Naive thymus-derived CD4-positive, alpha-beta T cell (primary cell): ENCODE measurements at regions not wholly inside any gene's neighbourhood (a gene's known extent, or its start where the extent isn't known, plus 50 kb on each side); places are given as distances from the start of the nearest gene placed in this dataset.
A peak's percentile ranks its signal among the peaks of the same experiment; 100 is the strongest.

Experiments
- ATAC-seq: fragments of 150-1000 bp; cut with Tn5 transposase; 2 replicates; pipeline ENCODE4 v1.10.0; 2021; ENCODE audit warnings: mild to moderate bottlenecking, moderate library complexity
- CTCF ChIA-PET: fragments of 350-600 bp; sonication (Branson Sonifier 250); formaldehyde crosslinking; loops from one replicate; lab custom pipeline; 2021; ENCODE audit warnings: antibody characterized with exemption; lab: Charles Lee
- POLR2A ChIA-PET: fragments of 350-600 bp; sonication (Branson Sonifier 250); formaldehyde crosslinking; loops from one replicate; lab custom pipeline; 2021; ENCODE audit warnings: antibody characterized with exemption, inconsistent platforms; lab: Charles Lee
- DNase-seq, 9 donors: peaks; one replicate each; pipeline versions ENCODE4 v3.0.0 to v3.0.0-alpha.2; 2020 to 2022; ENCODE audit warnings: mixed read lengths in 1 of 9
- H3K27ac ChIP-seq: one replicate; pipeline ENCODE4 v1.7.0; 2013; ENCODE audit warnings: mild to moderate bottlenecking, low read depth, low read length, moderate library complexity
- H3K27me3 ChIP-seq, 2 donors: one replicate each; pipeline ENCODE4 v1.7.0; 2013; ENCODE audit warnings: low read length in 2 of 2, mild to moderate bottlenecking in 2 of 2, moderate library complexity in 2 of 2; ENCODE audit not compliant: control insufficient read depth in 2 of 2, insufficient read depth in 2 of 2
- H3K36me3 ChIP-seq, 3 experiments: 1 replicate in 2 of 3; 2 replicates in 1 of 3; pipeline ENCODE4 v1.7.0; 2013; ENCODE audit warnings: low read length in 3 of 3, mild to moderate bottlenecking in 3 of 3, moderate library complexity in 1 of 3; ENCODE audit not compliant: insufficient read depth in 3 of 3, control insufficient read depth in 2 of 3
- H3K4me1 ChIP-seq, 2 donors: one replicate each; pipeline ENCODE4 v1.7.0; 2013; ENCODE audit warnings: low read length in 2 of 2, mild to moderate bottlenecking in 2 of 2, moderate library complexity in 1 of 2; ENCODE audit not compliant: control insufficient read depth in 2 of 2, insufficient read depth in 2 of 2
- H3K4me3 ChIP-seq: 2 replicates; pipeline ENCODE4 v1.7.0; 2013; ENCODE audit warnings: mild to moderate bottlenecking, low read length
- H3K9me3 ChIP-seq, 3 experiments: 1 replicate in 2 of 3; 2 replicates in 1 of 3; pipeline ENCODE4 v1.7.0; 2013; ENCODE audit warnings: low read length in 3 of 3; ENCODE audit not compliant: control insufficient read depth in 2 of 3
- H3K27ac Mint-ChIP-seq, 9 donors: one replicate each; pipeline ENCODE4 v1.8.0; 2020 to 2022; ENCODE audit warnings: mixed read lengths in 9 of 9, mild to moderate bottlenecking in 8 of 9, moderate library complexity in 5 of 9, inconsistent platforms in 2 of 9
- H3K27me3 Mint-ChIP-seq, 5 donors: one replicate each; pipeline ENCODE4 v1.8.0; 2021 to 2022; ENCODE audit warnings: mixed read lengths in 5 of 5, mild to moderate bottlenecking in 1 of 5
- H3K36me3 Mint-ChIP-seq, 5 donors: one replicate each; pipeline ENCODE4 v1.8.0; 2020 to 2022; ENCODE audit warnings: mixed read lengths in 5 of 5, mild to moderate bottlenecking in 3 of 5, inconsistent platforms in 1 of 5
- H3K4me1 Mint-ChIP-seq, 7 donors: one replicate each; pipeline ENCODE4 v1.8.0; 2020 to 2022; ENCODE audit warnings: mixed read lengths in 7 of 7, mild to moderate bottlenecking in 3 of 7, inconsistent platforms in 1 of 7
- H3K4me3 Mint-ChIP-seq, 10 donors: one replicate each; pipeline ENCODE4 v1.8.0; 2020 to 2022; ENCODE audit warnings: mild to moderate bottlenecking in 10 of 10, mixed read lengths in 10 of 10, moderate library complexity in 6 of 10, inconsistent platforms in 2 of 10
- H3K9me3 Mint-ChIP-seq, 11 donors: one replicate each; pipeline ENCODE4 v1.8.0; 2020 to 2022; ENCODE audit warnings: mixed read lengths in 11 of 11, mild to moderate bottlenecking in 4 of 11, inconsistent platforms in 1 of 11, moderate library complexity in 1 of 11
- intact Hi-C, 2 donors: fragments of 100-400 bp; cut with micrococcal nuclease; formaldehyde crosslinking; loops; one replicate each; pipeline ENCODE4 v1.15.1; 2023

DNA sequence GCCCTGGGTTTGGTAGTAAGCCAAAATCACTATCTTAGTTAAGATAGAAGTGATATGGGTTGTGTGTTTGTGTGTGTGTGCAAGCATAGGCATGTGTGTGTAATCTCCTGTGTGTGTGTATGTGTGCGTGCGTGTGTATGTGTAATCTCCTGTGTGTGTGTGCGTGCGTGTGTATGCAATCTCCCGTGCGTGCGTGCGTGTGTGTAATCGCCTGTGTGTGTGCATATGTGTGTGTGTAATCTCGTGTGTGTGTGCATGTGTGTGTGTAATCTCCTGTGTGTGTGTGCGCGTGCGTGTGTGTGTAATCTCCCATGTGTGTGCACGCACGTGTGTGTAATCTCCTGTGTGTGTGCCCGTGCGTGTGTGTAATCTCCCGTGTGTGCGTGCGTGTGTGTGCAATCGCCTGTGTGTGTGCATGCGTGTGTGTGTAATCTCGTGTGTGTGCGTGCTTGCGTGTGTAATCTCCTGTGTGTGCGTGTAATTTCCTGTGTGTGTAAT, 219.3 kb upstream of the GGTLC1 start:
- Histone ChIP-seq H3K9me3 (no peaks in the 10 kb centered on the region), H3K36me3 (no peaks in the 10 kb centered on the region), H3K27ac (no peak overlapping the region), H3K27me3 (no peaks in the 10 kb centered on the region), H3K4me1 (no peaks in the 10 kb centered on the region), H3K4me3 (no peak overlapping the region)
- DNase-seq (no peak), ATAC-seq (no peak)
- ChIA-PET POLR2A (no interaction called here), CTCF (no interaction called here)
- Mint-ChIP-seq H3K4me3 (no peak overlapping the region), H3K9me3 (peaks cover 0 to 12% (median 0%) of the 10 kb centered on the region in 11 donors), H3K4me1 (peaks cover 0 to 10% (median 8%) of the 10 kb centered on the region in 7 donors), H3K27ac (peak overlapping the region in 1 of 9 donors; percentile 14), H3K36me3 (no peaks in the 10 kb centered on the region), H3K27me3 (peaks cover 19 to 26% (median 21%) of the 10 kb centered on the region in 5 donors)
- intact Hi-C loops: no loop called here

DNA sequence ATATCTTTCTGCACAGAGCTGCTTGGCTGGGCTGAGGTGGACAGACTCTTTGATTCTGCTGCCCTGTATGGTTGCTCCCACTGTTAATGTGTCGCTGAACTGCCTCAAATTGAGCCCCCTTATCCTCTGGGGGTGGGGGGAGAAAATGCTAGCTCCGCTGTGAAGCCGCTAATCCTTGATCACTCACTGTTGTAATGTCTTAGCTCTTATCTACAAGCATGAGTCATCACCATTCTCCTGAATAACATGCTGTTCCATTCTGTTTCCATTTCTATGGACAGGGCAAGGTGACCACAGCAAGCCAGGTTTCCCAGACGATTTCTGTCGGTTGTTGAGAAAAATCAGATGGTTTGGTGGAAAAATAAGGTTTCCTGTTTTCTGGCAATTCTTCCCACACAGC, 218.4 kb upstream of the GGTLC1 start:
- Mint-ChIP-seq H3K36me3 (no peaks in the 10 kb centered on the region), H3K27me3 (peaks cover 11 to 18% (median 12%) of the 10 kb centered on the region in 5 donors), H3K4me1 (peaks cover 0 to 4% (median under 1%) of the 10 kb centered on the region in 7 donors), H3K27ac (no peak overlapping the region), H3K4me3 (no peak overlapping the region), H3K9me3 (peaks cover 0 to 12% (median 0%) of the 10 kb centered on the region in 11 donors)
- no peaks in the 10 kb centered on the region for H3K27me3 ChIP-seq
- intact Hi-C loops: no loop called here
- DNase-seq: no peak
- POLR2A ChIA-PET: no interaction called here
- ATAC-seq: no peak
- H3K4me1 ChIP-seq: no peaks in the 10 kb centered on the region
- H3K27ac ChIP-seq: no peak overlapping the region
- CTCF ChIA-PET: no interaction called here
- no peaks in the 10 kb centered on the region for H3K9me3 ChIP-seq
- H3K36me3 ChIP-seq: no peaks in the 10 kb centered on the region
- H3K4me3 ChIP-seq: no peak overlapping the region

DNA sequence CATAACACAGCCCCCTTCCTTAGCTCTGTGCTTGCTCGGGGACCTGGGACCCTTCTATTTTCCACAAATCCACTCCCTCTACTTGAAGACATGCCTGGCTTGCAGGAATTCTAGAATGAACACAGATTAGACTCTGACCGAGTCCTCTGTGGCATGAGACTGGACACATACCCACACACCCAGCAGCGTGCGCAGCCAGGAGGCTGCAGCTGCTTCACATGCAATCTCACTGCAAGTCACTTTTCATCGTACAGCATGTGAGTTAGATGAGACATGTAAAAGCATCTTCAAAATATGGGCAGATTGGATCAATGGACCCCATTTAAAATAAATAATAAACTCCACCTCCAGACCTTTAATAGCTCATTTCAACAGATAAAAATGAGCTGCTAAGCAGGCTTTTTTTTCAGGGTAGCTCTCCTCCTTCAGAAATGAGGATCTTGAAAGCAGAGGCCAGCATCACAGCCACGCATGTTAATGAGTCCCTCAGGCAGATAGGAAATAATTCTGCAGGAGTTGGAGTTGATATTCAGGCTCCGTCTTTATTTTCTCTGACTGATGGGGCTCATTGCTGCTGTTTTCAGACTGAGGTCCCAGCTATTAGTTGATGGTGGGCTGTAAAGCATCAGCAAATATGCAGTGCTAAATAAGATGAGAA, 215.1 kb upstream of the GGTLC1 start:
- ATAC-seq (no peak), DNase-seq (no peak)
- no peaks in the 10 kb centered on the region for H3K36me3 ChIP-seq
- no peaks in the 10 kb centered on the region for H3K36me3 Mint-ChIP-seq
- H3K27ac ChIP-seq: no peak overlapping the region
- no peaks in the 10 kb centered on the region for H3K9me3 ChIP-seq
- no peaks in the 10 kb centered on the region for H3K4me1 Mint-ChIP-seq
- no peak overlapping the region for H3K4me3 Mint-ChIP-seq
- intact Hi-C loops: no loop called here
- CTCF ChIA-PET: interaction anchor here (0.8 kb wide), 1 partner anchor 339 kb away, joined by 3 read pairs; no protein-coding TSS in a partner anchor
- H3K27me3 Mint-ChIP-seq: peaks cover 0 to under 1% (median 0%) of the 10 kb centered on the region in 5 donors
- H3K27ac Mint-ChIP-seq: no peak overlapping the region
- no peaks in the 10 kb centered on the region for H3K27me3 ChIP-seq
- POLR2A ChIA-PET: no interaction called here
- no peak overlapping the region for H3K4me3 ChIP-seq
- H3K9me3 Mint-ChIP-seq: peaks cover 0 to 12% (median 0%) of the 10 kb centered on the region in 11 donors
- no peaks in the 10 kb centered on the region for H3K4me1 ChIP-seq

DNA sequence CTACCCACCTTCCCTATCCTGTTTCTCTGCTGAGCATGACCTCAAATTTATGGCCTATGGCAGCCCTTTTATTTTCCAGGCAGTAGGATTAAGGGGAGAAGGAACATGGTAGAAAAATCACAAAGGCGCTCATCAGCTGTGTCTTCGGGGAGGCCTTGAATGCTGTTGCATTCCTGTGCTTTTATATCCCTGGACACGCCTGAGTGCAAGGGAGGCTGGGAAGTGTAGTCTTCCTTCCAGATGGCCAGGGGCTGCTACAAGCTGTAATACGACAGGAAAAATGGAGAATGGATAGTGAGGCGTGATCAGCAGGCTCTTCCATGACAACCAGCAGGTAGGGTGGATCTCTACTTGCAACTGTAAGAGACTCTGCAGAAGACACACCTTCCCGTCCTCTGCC, 210.9 kb upstream of the GGTLC1 start:
- Histone ChIP-seq H3K36me3 (no peaks in the 10 kb centered on the region), H3K27ac (no peak overlapping the region), H3K9me3 (no peaks in the 10 kb centered on the region), H3K27me3 (no peaks in the 10 kb centered on the region), H3K4me3 (no peak overlapping the region), H3K4me1 (no peaks in the 10 kb centered on the region)
- Mint-ChIP-seq H3K4me3 (no peak overlapping the region), H3K36me3 (no peaks in the 10 kb centered on the region), H3K27ac (no peak overlapping the region), H3K27me3 (peaks cover 0 to 5% (median 0%) of the 10 kb centered on the region in 5 donors), H3K9me3 (no peaks in the 10 kb centered on the region), H3K4me1 (no peaks in the 10 kb centered on the region)
- ATAC-seq: no peak
- intact Hi-C loops: no loop called here
- DNase-seq: no peak
- ChIA-PET POLR2A (interaction anchor here (0.6 kb wide), 1 partner anchor 70 kb away, joined by 3 read pairs; no protein-coding TSS in a partner anchor), CTCF (no interaction called here)

DNA sequence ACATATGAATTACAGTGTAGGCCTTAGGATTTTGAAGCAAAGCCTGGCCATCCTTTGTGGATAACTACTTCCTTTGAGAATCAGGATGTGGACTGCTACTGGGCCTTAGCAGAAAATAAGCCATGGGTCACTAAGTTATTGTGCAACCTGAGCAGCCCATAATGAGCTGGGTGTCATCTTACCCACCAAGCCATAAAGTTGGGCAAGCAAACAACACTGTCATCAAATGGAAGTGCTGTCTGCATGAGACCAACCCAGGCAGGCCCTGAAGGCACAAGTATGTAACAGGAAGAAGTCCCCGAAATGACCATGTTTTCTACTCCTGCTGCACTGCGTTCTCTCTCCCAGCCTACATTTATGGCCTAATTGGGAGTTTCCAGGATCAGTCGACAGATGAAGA, 205.6 kb upstream of the GGTLC1 start:
- Histone ChIP-seq H3K4me1 (no peaks in the 10 kb centered on the region), H3K4me3 (no peak overlapping the region), H3K9me3 (no peaks in the 10 kb centered on the region), H3K27ac (no peak overlapping the region), H3K36me3 (no peaks in the 10 kb centered on the region), H3K27me3 (no peaks in the 10 kb centered on the region)
- peaks cover 0 to 4% (median 3%) of the 10 kb centered on the region in 5 donors for H3K36me3 Mint-ChIP-seq
- ChIA-PET POLR2A (no interaction called here), CTCF (interaction anchor here (0.9 kb wide), 1 partner anchor 35 kb away, joined by 3 read pairs; no protein-coding TSS in a partner anchor)
- H3K4me3 Mint-ChIP-seq: no peak overlapping the region
- DNase-seq (no peak), ATAC-seq (no peak)
- no peak overlapping the region for H3K27ac Mint-ChIP-seq
- peaks cover 0 to 8% (median 0%) of the 10 kb centered on the region in 5 donors for H3K27me3 Mint-ChIP-seq
- H3K4me1 Mint-ChIP-seq: no peaks in the 10 kb centered on the region
- intact Hi-C loops: no loop called here
- H3K9me3 Mint-ChIP-seq: peaks cover 2 to 17% (median 5%) of the 10 kb centered on the region in 11 donors

DNA sequence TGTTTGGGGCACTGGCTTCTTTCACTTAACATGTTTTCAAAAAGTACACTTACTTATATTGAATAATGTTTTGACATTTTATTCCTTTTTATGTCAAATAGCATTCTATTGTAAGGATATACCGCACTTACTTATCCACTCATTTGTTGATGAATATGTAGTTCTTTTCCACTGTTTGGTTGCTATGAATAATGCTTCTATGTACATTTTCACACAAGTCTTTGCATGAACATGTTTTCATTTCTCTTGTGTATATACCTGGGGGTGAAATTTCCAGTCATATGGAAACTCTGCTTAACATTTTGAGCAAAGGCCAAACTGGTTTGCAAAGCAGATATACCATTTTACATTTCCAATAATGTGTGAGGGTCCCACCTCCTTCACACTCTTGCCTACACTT, 202.3 kb upstream of the GGTLC1 start:
- Mint-ChIP-seq H3K36me3 (peaks cover 0 to 4% (median 3%) of the 10 kb centered on the region in 5 donors), H3K4me3 (no peak overlapping the region), H3K27me3 (peaks cover 0 to 4% (median 2%) of the 10 kb centered on the region in 5 donors), H3K4me1 (no peaks in the 10 kb centered on the region), H3K27ac (no peak overlapping the region), H3K9me3 (peaks cover 2 to 17% (median 5%) of the 10 kb centered on the region in 11 donors)
- H3K36me3 ChIP-seq: no peaks in the 10 kb centered on the region
- ATAC-seq (no peak), DNase-seq (no peak)
- POLR2A ChIA-PET: no interaction called here
- H3K27ac ChIP-seq: no peak overlapping the region
- intact Hi-C loops: no loop called here
- H3K27me3 ChIP-seq: no peaks in the 10 kb centered on the region
- CTCF ChIA-PET: no interaction called here
- H3K9me3 ChIP-seq: no peaks in the 10 kb centered on the region
- no peak overlapping the region for H3K4me3 ChIP-seq
- H3K4me1 ChIP-seq: no peaks in the 10 kb centered on the region

DNA sequence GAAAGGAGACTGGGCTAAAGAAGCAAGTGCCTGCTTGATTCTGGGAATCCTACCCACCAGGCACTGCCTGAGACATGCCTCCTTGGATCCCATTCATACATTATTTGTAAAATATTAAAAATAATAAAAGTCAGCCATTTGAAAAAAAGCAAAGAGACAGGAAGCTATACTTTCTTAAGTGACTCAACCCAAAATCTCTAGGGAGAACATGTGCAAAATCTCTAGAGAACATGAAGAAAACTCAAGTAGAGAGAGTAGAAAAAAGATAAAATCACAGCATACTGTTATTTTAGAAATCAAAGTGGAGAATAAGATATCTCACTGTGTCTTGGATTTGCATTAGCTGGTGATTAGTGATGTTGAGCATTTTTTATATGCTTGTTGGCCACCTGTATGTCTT, 197.2 kb upstream of the GGTLC1 start:
- Mint-ChIP-seq H3K9me3 (peaks cover 2 to 13% (median 5%) of the 10 kb centered on the region in 11 donors), H3K27me3 (peaks cover 0 to 4% (median 3%) of the 10 kb centered on the region in 5 donors), H3K27ac (no peak overlapping the region), H3K36me3 (peaks cover 0 to 4% (median 2%) of the 10 kb centered on the region in 5 donors), H3K4me3 (no peak overlapping the region), H3K4me1 (no peaks in the 10 kb centered on the region)
- POLR2A ChIA-PET: no interaction called here
- no peak for DNase-seq
- intact Hi-C loops: no loop called here
- H3K9me3 ChIP-seq: no peaks in the 10 kb centered on the region
- no peaks in the 10 kb centered on the region for H3K27me3 ChIP-seq
- H3K27ac ChIP-seq: no peak overlapping the region
- CTCF ChIA-PET: no interaction called here
- no peaks in the 10 kb centered on the region for H3K4me1 ChIP-seq
- no peaks in the 10 kb centered on the region for H3K36me3 ChIP-seq
- no peak overlapping the region for H3K4me3 ChIP-seq
- ATAC-seq: no peak
